Endothelial cell of umbilical vein (primary cell): ENCODE measurements at regions not wholly inside any gene's neighbourhood (a gene's known extent, or its start where the extent isn't known, plus 50 kb on each side); places are given as distances from the start of the nearest gene placed in this dataset.

Experiments
- BruUV-seq: library from RNA; stranded (reverse); fragments of 400-500 nt; replicated peaks from 2 replicates; lab custom pipeline; 2021; lab: Mats Ljungman, UMichigan
- CTCF ChIA-PET: fragments of 300-600, 350-600 bp; sonication (Branson Sonifier 250); formaldehyde crosslinking; loops from one replicate; lab custom pipeline; 2021; ENCODE audit warnings: antibody characterized with exemption, inconsistent platforms; lab: Charles Lee
- POLR2A ChIA-PET: fragments of 300-600, 350-600 bp; sonication (Branson Sonifier 250); formaldehyde crosslinking; loops from one replicate; lab custom pipeline; 2021; ENCODE audit warnings: antibody characterized with exemption, inconsistent platforms; lab: Charles Lee
- DNase-seq: peaks from one replicate; pipeline ENCODE4 v3.0.0-alpha.2; 2011; ENCODE audit warnings: low read depth, low spot score
- FAIRE-seq: peaks from 2 replicates; lab custom pipeline; 2011; peaks lifted over from hg19 to GRCh38; lab: Jason Lieb, UNC
- H2AFZ ChIP-seq: 2 replicates; pipeline ENCODE4 v1.6.0; 2012; ENCODE audit warnings: low read depth, low read length, control low read depth, inconsistent platforms
- H3K27ac ChIP-seq: 2 replicates; pipeline ENCODE4 v1.5.1; 2011; ENCODE audit warnings: low read depth, mild to moderate bottlenecking, control low read depth, low read length, moderate library complexity; ENCODE audit not compliant: insufficient read depth
- H3K27me3 ChIP-seq, 2 experiments: 2 replicates each; pipeline versions ENCODE4 v1.6.0 to v1.6.1; 2011; ENCODE audit warnings: low read length in 2 of 2, mixed read lengths in 1 of 2; ENCODE audit not compliant: control insufficient read depth in 2 of 2, insufficient read depth in 2 of 2
- H3K36me3 ChIP-seq, 2 experiments: 2 replicates in 1 of 2; 3 replicates in 1 of 2; pipeline ENCODE4 v1.5.1; 2011; ENCODE audit warnings: low read length in 2 of 2, mild to moderate bottlenecking in 1 of 2, moderate library complexity in 1 of 2; ENCODE audit not compliant: control insufficient read depth in 2 of 2, insufficient read depth in 2 of 2; ENCODE audit errors: extremely low read depth in 1 of 2
- H3K4me1 ChIP-seq: 3 replicates; pipeline ENCODE4 v1.5.1; 2011; ENCODE audit warnings: mild to moderate bottlenecking, low read length; ENCODE audit not compliant: control insufficient read depth, insufficient read depth; ENCODE audit errors: extremely low read depth
- H3K4me2 ChIP-seq: 2 replicates; pipeline ENCODE4 v1.6.1; 2011; ENCODE audit warnings: low read length, control low read depth, mixed read lengths; ENCODE audit not compliant: insufficient read depth
- H3K4me3 ChIP-seq, 3 experiments: fragments of 200-600 bp in 1 of 3; sonication (generic), shearing (Covaris generic) in 1 of 3; replicated peaks in 1 of 3; 2 replicates each; pipeline ENCODE4 v1.5.1; 2011 to 2016; ENCODE audit warnings: control low read depth in 3 of 3, low read length in 3 of 3, mild to moderate bottlenecking in 2 of 3, inconsistent platforms in 1 of 3, low read depth in 1 of 3, moderate library complexity in 1 of 3; ENCODE audit not compliant: insufficient read depth in 1 of 3
- H3K79me2 ChIP-seq: 2 replicates; pipeline ENCODE4 v1.6.0; 2012; ENCODE audit warnings: low read length, inconsistent platforms; ENCODE audit not compliant: control insufficient read depth, insufficient read depth
- H3K9ac ChIP-seq: replicated peaks from 2 replicates; pipeline ENCODE3; 2011; ENCODE audit warnings: low read length, control low read depth; ENCODE audit not compliant: insufficient read depth; ENCODE audit errors: extremely low read depth
- H3K9me1 ChIP-seq: replicated peaks from 3 replicates; pipeline ENCODE4 v1.6.0; 2011; ENCODE audit warnings: mild to moderate bottlenecking, low read length; ENCODE audit not compliant: control insufficient read depth, insufficient read depth; ENCODE audit errors: extremely low read depth
- H3K9me3 ChIP-seq: replicated peaks from 2 replicates; pipeline ENCODE4 v1.5.1; 2012; ENCODE audit warnings: low read length, inconsistent platforms; ENCODE audit not compliant: control insufficient read depth, insufficient read depth
- H4K20me1 ChIP-seq: replicated peaks from 2 replicates; pipeline ENCODE3; 2011; ENCODE audit warnings: mild to moderate bottlenecking, low read length; ENCODE audit not compliant: control insufficient read depth, insufficient read depth; ENCODE audit errors: extremely low read depth
- EZH2 ChIP-seq: IDR thresholded peaks from 2 replicates; pipeline ENCODE4 v1.6.1; 2012; ENCODE audit warnings: borderline replicate concordance, low read depth, mild to moderate bottlenecking, moderate library complexity, low read length, inconsistent platforms; ENCODE audit not compliant: severe bottlenecking
- FOS ChIP-seq: IDR thresholded peaks from 2 replicates; pipeline ENCODE4 v1.6.1; 2011; ENCODE audit warnings: mild to moderate bottlenecking, low read length, moderate library complexity, borderline replicate concordance; ENCODE audit not compliant: insufficient read depth
- GATA2 ChIP-seq: IDR thresholded peaks from 2 replicates; pipeline ENCODE4 v1.7.0; 2011; ENCODE audit warnings: low read depth, mild to moderate bottlenecking, moderate library complexity, mixed read lengths, low read length; ENCODE audit not compliant: insufficient read length, insufficient read depth
- JUN ChIP-seq: IDR thresholded peaks from 2 replicates; pipeline ENCODE4 v1.6.1; 2011; ENCODE audit warnings: borderline replicate concordance, low read depth; ENCODE audit not compliant: insufficient read length, insufficient read depth
- MYC ChIP-seq: IDR thresholded peaks from one replicate; pipeline ENCODE4 v1.6.1; 2011; ENCODE audit warnings: mild to moderate bottlenecking, low read depth, low read length
- POLR2A ChIP-seq: IDR thresholded peaks from 2 replicates; pipeline ENCODE4 v1.6.1; 2012; ENCODE audit warnings: low read depth, mild to moderate bottlenecking, control low read depth, low read length
- POLR2AphosphoS5 ChIP-seq: IDR thresholded peaks from 2 replicates; pipeline ENCODE4 v1.6.1; 2012; ENCODE audit warnings: low read depth, mild to moderate bottlenecking, control low read depth, low read length, moderate library complexity; ENCODE audit not compliant: insufficient read depth
- dilution Hi-C: fragments of 300-500 bp; cut with MboI; formaldehyde crosslinking; loops from one replicate; pipeline ENCODE4 v1.15.0; 2019; ENCODE audit warnings: low sequenced_read_pairs; ENCODE audit not compliant: extremely low pct_ligation_motif_present
- intact Hi-C: fragments of 100-400 bp; cut with micrococcal nuclease; formaldehyde crosslinking; loops from one replicate; pipeline ENCODE4 v1.10.0; 2022
- TF ChIP-seq, protein P1 (sequence below): IDR thresholded peaks from 2 replicates; pipeline ENCODE4 v1.6.1; 2011; ENCODE audit not compliant: insufficient read depth, insufficient read length
- TF ChIP-seq, protein P2 (sequence below), 2 donors: IDR thresholded peaks; 1 replicate in 1 of 2; 2 replicates in 1 of 2; pipeline ENCODE4 v1.5.1; 2011; ENCODE audit warnings: low read length in 2 of 2, mild to moderate bottlenecking in 2 of 2, moderate library complexity in 2 of 2, control low read depth in 1 of 2, inconsistent platforms in 1 of 2, low read depth in 1 of 2; ENCODE audit not compliant: insufficient read depth in 1 of 2; ENCODE audit errors: extremely low read depth in 1 of 2

DNA sequence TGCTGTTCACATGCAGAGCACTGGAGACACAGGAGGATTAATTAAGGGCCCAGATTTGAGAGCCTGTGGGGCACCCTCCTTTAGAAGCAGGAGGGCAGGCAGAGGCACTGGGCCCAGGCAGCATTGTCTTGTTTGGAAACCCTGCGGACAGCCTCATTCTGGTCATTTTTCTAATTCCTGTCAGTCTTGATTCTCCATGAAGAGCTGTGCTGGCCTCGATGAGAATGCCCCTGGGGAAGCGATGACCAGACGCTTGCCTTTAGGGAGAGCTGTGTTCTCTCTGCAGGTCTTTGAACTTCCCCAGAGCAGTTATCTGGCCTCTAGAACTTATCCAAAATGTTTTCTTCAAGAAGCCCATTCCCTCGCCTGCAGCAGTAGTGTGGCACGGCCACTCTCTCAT, 117.8 kb upstream of the PTCH1 start:
- no peak overlapping the region for H2AFZ ChIP-seq
- ChIA-PET CTCF (no interaction called here), POLR2A (no interaction called here)
- no peaks in the 10 kb centered on the region for H3K79me2 ChIP-seq
- intact Hi-C loops (no loop called here), dilution Hi-C loops (no loop called here)
- TF ChIP-seq EZH2 (no peak), POLR2AphosphoS5 (no peak), FOS (no peak), JUN (no peak), POLR2A (no peak), GATA2 (no peak), MYC (no peak)
- TF ChIP-seq, protein P1, sequence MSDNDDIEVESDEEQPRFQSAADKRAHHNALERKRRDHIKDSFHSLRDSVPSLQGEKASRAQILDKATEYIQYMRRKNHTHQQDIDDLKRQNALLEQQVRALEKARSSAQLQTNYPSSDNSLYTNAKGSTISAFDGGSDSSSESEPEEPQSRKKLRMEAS = no peak
- TF ChIP-seq, protein P2, sequence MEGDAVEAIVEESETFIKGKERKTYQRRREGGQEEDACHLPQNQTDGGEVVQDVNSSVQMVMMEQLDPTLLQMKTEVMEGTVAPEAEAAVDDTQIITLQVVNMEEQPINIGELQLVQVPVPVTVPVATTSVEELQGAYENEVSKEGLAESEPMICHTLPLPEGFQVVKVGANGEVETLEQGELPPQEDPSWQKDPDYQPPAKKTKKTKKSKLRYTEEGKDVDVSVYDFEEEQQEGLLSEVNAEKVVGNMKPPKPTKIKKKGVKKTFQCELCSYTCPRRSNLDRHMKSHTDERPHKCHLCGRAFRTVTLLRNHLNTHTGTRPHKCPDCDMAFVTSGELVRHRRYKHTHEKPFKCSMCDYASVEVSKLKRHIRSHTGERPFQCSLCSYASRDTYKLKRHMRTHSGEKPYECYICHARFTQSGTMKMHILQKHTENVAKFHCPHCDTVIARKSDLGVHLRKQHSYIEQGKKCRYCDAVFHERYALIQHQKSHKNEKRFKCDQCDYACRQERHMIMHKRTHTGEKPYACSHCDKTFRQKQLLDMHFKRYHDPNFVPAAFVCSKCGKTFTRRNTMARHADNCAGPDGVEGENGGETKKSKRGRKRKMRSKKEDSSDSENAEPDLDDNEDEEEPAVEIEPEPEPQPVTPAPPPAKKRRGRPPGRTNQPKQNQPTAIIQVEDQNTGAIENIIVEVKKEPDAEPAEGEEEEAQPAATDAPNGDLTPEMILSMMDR (IDR thresholded peaks at IDR 0.05; ENCODE audit: extremely low read depth in 1 of 2, insufficient read depth in 1 of 2, low read depth in 1 of 2, low read length in 2 of 2) = no peak
- H3K4me3 ChIP-seq = no peak overlapping the region
- no peak overlapping the region for H3K27ac ChIP-seq
- H3K36me3 ChIP-seq = no peaks in the 10 kb centered on the region
- H4K20me1 ChIP-seq = no peaks in the 10 kb centered on the region
- H3K9me1 ChIP-seq = no peaks in the 10 kb centered on the region
- FAIRE-seq (no peak), DNase-seq (no peak)
- no TSS peak for BruUV-seq
- H3K9ac ChIP-seq = no peak overlapping the region
- no peaks in the 10 kb centered on the region for H3K9me3 ChIP-seq
- no peak overlapping the region for H3K4me2 ChIP-seq
- H3K4me1 ChIP-seq = no peaks in the 10 kb centered on the region
- peaks cover 4 to 7% of the 10 kb centered on the region in 2 experiments for H3K27me3 ChIP-seq
